Kidney (tissue), 13 donors: ENCODE measurements at regions not wholly inside any gene's neighbourhood (a gene's known extent, or its start where the extent isn't known, plus 50 kb on each side); places are given as distances from the start of the nearest gene placed in this dataset.

Experiments
- DNase-seq, 5 donors: peaks; one replicate each; pipeline ENCODE4 v3.0.0-alpha.2; 2013 to 2020
- FAIRE-seq: peaks from 2 replicates; lab custom pipeline; 2012; peaks lifted over from hg19 to GRCh38; lab: Jason Lieb, UNC
- H3K27ac ChIP-seq, 2 donors: one replicate each; pipeline ENCODE4 v1.7.0; 2013; ENCODE audit warnings: low read depth in 2 of 2, low read length in 2 of 2, inconsistent platforms in 1 of 2
- H3K27me3 ChIP-seq: one replicate; pipeline ENCODE4 v1.7.1; 2013; ENCODE audit warnings: low read length, inconsistent platforms; ENCODE audit not compliant: control insufficient read depth, insufficient read depth
- H3K36me3 ChIP-seq, 3 donors: one replicate each; pipeline versions ENCODE4 v1.7.0 to v1.7.1; 2013; ENCODE audit warnings: low read length in 3 of 3, control low read depth in 1 of 3, inconsistent platforms in 1 of 3; ENCODE audit not compliant: insufficient read depth in 3 of 3, control insufficient read depth in 2 of 3
- H3K4me1 ChIP-seq, 3 donors: one replicate each; pipeline versions ENCODE4 v1.7.0 to v1.7.1; 2013; ENCODE audit warnings: low read length in 3 of 3, inconsistent platforms in 1 of 3, low read depth in 1 of 3; ENCODE audit not compliant: control insufficient read depth in 2 of 3, insufficient read depth in 2 of 3
- H3K4me3 ChIP-seq, 3 donors: one replicate each; pipeline versions ENCODE4 v1.7.0 to v1.8.1; 2013; ENCODE audit warnings: low read length in 3 of 3, control low read depth in 1 of 3, inconsistent platforms in 1 of 3
- H3K9ac ChIP-seq, 3 donors: one replicate each; pipeline versions ENCODE4 v1.7.0 to v1.7.1; 2013; ENCODE audit warnings: low read length in 3 of 3, control low read depth in 1 of 3, inconsistent platforms in 1 of 3
- H3K9me3 ChIP-seq, 3 donors: one replicate each; pipeline versions ENCODE4 v1.7.0 to v1.7.1; 2013; ENCODE audit warnings: low read length in 3 of 3, control low read depth in 1 of 3, inconsistent platforms in 1 of 3; ENCODE audit not compliant: control insufficient read depth in 2 of 3, insufficient read depth in 1 of 3
- intact Hi-C: fragments of 100-400 bp; cut with DNase I; formaldehyde crosslinking; loops from one replicate; pipeline ENCODE4 v1.11.1; 2022
- TF ChIP-seq, protein P1 (sequence below): IDR thresholded peaks from 3 replicates; pipeline ENCODE4 v1.5.1; 2012; ENCODE audit warnings: mild to moderate bottlenecking, moderate library complexity, borderline replicate concordance; ENCODE audit not compliant: insufficient read depth; ENCODE audit errors: extremely low read depth
- donor health status: control.
- donor health status: control.
- donor health status: control.
- donor health status: control.
- donor health status: control.
- donor health status: DM: yes; HTN: yes; CAD: no.
- donor health status: Normal renal cell carcinoma (clear cell type).

- no peaks in the 10 kb centered on the region for H3K27me3 ChIP-seq
- H3K9ac ChIP-seq: no peak overlapping the region
- no peaks in the 10 kb centered on the region for H3K9me3 ChIP-seq
- H3K4me3 ChIP-seq: no peak overlapping the region
- H3K4me1 ChIP-seq: no peaks in the 10 kb centered on the region
- no peaks in the 10 kb centered on the region for H3K36me3 ChIP-seq
- no peak for DNase-seq
- intact Hi-C loops: no loop called here
- H3K27ac ChIP-seq: no peak overlapping the region
- no peak for FAIRE-seq
- TF ChIP-seq, protein P1, sequence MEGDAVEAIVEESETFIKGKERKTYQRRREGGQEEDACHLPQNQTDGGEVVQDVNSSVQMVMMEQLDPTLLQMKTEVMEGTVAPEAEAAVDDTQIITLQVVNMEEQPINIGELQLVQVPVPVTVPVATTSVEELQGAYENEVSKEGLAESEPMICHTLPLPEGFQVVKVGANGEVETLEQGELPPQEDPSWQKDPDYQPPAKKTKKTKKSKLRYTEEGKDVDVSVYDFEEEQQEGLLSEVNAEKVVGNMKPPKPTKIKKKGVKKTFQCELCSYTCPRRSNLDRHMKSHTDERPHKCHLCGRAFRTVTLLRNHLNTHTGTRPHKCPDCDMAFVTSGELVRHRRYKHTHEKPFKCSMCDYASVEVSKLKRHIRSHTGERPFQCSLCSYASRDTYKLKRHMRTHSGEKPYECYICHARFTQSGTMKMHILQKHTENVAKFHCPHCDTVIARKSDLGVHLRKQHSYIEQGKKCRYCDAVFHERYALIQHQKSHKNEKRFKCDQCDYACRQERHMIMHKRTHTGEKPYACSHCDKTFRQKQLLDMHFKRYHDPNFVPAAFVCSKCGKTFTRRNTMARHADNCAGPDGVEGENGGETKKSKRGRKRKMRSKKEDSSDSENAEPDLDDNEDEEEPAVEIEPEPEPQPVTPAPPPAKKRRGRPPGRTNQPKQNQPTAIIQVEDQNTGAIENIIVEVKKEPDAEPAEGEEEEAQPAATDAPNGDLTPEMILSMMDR: no peak
These were observed 413.3 kb upstream of the PTBP2 start for GRCh38 chr1:96308314-96308713.

DNA sequence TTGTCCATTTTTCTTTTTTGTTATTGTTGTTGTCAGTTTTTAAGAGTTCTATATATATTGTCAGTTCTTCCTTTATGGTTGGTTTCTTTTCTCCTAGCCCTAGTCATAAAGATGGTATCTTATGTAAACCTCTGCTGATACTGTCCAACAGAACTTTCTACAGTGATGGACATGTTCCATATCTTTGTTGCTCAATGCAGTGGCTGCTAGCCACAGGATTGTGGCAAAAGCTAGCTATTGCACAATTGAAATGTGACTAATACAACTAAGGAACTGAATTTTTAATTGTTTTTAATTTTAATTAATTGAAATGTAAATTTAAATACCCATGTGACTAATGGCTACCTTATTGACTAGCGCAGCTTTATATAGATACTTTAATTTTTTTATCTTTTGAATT is 411.8 kb upstream of the PTBP2 start:
- Histone ChIP-seq H3K4me1 (no peaks in the 10 kb centered on the region), H3K9me3 (no peaks in the 10 kb centered on the region), H3K27me3 (no peaks in the 10 kb centered on the region), H3K36me3 (no peaks in the 10 kb centered on the region), H3K27ac (no peak overlapping the region), H3K9ac (no peak overlapping the region), H3K4me3 (no peak overlapping the region)
- DNase-seq (no peak), FAIRE-seq (no peak)
- intact Hi-C loops: no loop called here
- TF ChIP-seq, protein P1: no peak

DNA sequence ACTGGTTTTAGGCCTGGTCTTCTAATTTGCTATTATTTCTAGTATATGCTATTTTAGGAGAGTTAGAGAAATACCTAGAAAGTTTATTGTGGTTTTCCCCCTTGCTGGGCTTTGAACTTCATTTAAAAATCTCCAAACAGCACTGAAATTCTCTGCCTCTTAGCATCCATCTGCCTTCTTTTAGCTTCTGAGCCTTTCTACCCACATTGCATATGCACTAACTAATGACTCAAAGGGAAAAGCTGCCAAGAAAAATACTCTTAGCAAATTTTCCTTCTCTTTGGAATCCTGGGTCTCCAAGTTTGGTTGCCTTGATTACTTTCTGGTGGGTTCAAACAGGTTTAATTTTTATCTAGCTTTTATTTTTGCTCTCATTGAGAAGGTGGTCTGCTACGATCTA is 408.4 kb upstream of the PTBP2 start:
- Histone ChIP-seq H3K4me1 (no peaks in the 10 kb centered on the region), H3K27ac (no peak overlapping the region), H3K36me3 (no peaks in the 10 kb centered on the region), H3K9ac (no peak overlapping the region), H3K9me3 (no peaks in the 10 kb centered on the region), H3K4me3 (no peak overlapping the region), H3K27me3 (no peaks in the 10 kb centered on the region)
- TF ChIP-seq, protein P1: no peak
- no peak for FAIRE-seq
- intact Hi-C loops: no loop called here
- DNase-seq: no peak

DNA sequence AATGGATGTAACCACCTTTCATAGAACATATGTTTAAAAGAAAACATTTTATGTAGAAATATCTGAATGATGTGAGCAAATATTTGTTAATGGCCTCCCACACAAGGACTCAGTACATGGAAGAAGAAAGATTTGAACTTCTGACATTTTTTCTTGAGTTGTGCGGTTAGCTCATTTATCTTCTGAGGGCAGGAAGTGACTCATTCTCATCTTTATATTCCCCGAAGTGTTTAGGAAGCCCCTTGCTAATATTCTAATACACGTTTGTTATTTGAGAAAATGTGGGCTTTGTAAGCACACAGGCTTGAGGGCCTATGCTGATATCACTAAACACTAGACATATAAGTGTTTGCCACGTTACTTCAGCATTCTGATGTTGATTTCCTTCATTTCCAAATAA is 392.5 kb upstream of the PTBP2 start:
- FAIRE-seq: no peak
- Histone ChIP-seq H3K27ac (no peak overlapping the region), H3K4me3 (no peak overlapping the region), H3K36me3 (no peaks in the 10 kb centered on the region), H3K9me3 (no peaks in the 10 kb centered on the region), H3K4me1 (no peaks in the 10 kb centered on the region), H3K27me3 (no peaks in the 10 kb centered on the region), H3K9ac (no peak overlapping the region)
- intact Hi-C loops: no loop called here
- TF ChIP-seq, protein P1: no peak
- no peak for DNase-seq
